Sigmoid colon (tissue), 4 donors: ENCODE measurements at regions not wholly inside any gene's neighbourhood (a gene's known extent, or its start where the extent isn't known, plus 50 kb on each side); places are given as distances from the start of the nearest gene placed in this dataset.

ENCODE experiments used
- CTCF ChIP-seq, 4 experiments: fragments of 450-650 bp in 3 of 4; fragments of 200-600 bp in 1 of 4; IDR thresholded peaks; one replicate each; pipeline ENCODE4 v1.5.1; 2016 to 2019; ENCODE audit warnings: antibody characterized with exemption in 4 of 4, mild to moderate bottlenecking in 3 of 4, moderate library complexity in 2 of 4
- EP300 ChIP-seq, 4 donors: sonication (generic); formaldehyde crosslinking; IDR thresholded peaks; one replicate each; pipeline ENCODE4 v1.6.1; 2017; ENCODE audit warnings: antibody characterized with exemption in 4 of 4

DNA sequence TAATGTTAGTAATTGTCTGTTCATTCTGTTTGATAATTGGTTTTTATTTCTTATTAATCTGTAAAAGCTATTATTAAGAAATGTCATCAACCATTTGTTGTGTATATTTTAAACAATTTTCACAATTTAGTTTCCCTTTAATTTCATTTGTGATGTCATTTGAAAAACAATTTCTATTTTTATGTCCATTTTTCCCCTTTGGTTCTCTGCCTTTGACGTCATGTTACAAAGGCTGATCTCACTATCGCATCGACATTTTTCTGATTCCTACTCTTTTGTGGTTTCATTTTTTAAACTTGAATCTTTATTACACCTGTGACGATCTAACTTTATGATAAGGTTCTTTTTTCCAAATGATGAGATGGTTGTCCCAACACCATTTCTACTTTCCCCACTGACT, 191.0 kb upstream of the ZNF507 start:
- TF ChIP-seq EP300 (IDR thresholded peaks at IDR 0.05), result no peak
- no peak for TF ChIP-seq CTCF (IDR thresholded peaks at IDR 0.05)
